Naive thymus-derived CD4-positive, alpha-beta T cell (primary cell): ENCODE measurements at regions not wholly inside any gene's neighbourhood (a gene's known extent, or its start where the extent isn't known, plus 50 kb on each side); places are given as distances from the start of the nearest gene placed in this dataset.
"Not testable (repeated sequence)": the region's sequence is repeated elsewhere in the genome, so short reads cannot be mapped to it uniquely, and the experiment has no call there.

ENCODE experiments used
- ATAC-seq: fragments of 150-1000 bp; cut with Tn5 transposase; 2 replicates; pipeline ENCODE4 v1.10.0; 2021; ENCODE audit warnings: mild to moderate bottlenecking, moderate library complexity
- CTCF ChIA-PET: fragments of 350-600 bp; sonication (Branson Sonifier 250); formaldehyde crosslinking; loops from one replicate; lab custom pipeline; 2021; ENCODE audit warnings: antibody characterized with exemption; lab: Charles Lee
- POLR2A ChIA-PET: fragments of 350-600 bp; sonication (Branson Sonifier 250); formaldehyde crosslinking; loops from one replicate; lab custom pipeline; 2021; ENCODE audit warnings: antibody characterized with exemption, inconsistent platforms; lab: Charles Lee
- DNase-seq, 9 donors: peaks; one replicate each; pipeline versions ENCODE4 v3.0.0 to v3.0.0-alpha.2; 2020 to 2022; ENCODE audit warnings: mixed read lengths in 1 of 9
- H3K27ac ChIP-seq: one replicate; pipeline ENCODE4 v1.7.0; 2013; ENCODE audit warnings: mild to moderate bottlenecking, low read depth, low read length, moderate library complexity
- H3K27me3 ChIP-seq, 2 donors: one replicate each; pipeline ENCODE4 v1.7.0; 2013; ENCODE audit warnings: low read length in 2 of 2, mild to moderate bottlenecking in 2 of 2, moderate library complexity in 2 of 2; ENCODE audit not compliant: control insufficient read depth in 2 of 2, insufficient read depth in 2 of 2
- H3K36me3 ChIP-seq, 3 experiments: 1 replicate in 2 of 3; 2 replicates in 1 of 3; pipeline ENCODE4 v1.7.0; 2013; ENCODE audit warnings: low read length in 3 of 3, mild to moderate bottlenecking in 3 of 3, moderate library complexity in 1 of 3; ENCODE audit not compliant: insufficient read depth in 3 of 3, control insufficient read depth in 2 of 3
- H3K4me1 ChIP-seq, 2 donors: one replicate each; pipeline ENCODE4 v1.7.0; 2013; ENCODE audit warnings: low read length in 2 of 2, mild to moderate bottlenecking in 2 of 2, moderate library complexity in 1 of 2; ENCODE audit not compliant: control insufficient read depth in 2 of 2, insufficient read depth in 2 of 2
- H3K4me3 ChIP-seq: 2 replicates; pipeline ENCODE4 v1.7.0; 2013; ENCODE audit warnings: mild to moderate bottlenecking, low read length
- H3K9me3 ChIP-seq, 3 experiments: 1 replicate in 2 of 3; 2 replicates in 1 of 3; pipeline ENCODE4 v1.7.0; 2013; ENCODE audit warnings: low read length in 3 of 3; ENCODE audit not compliant: control insufficient read depth in 2 of 3
- H3K27ac Mint-ChIP-seq, 9 donors: one replicate each; pipeline ENCODE4 v1.8.0; 2020 to 2022; ENCODE audit warnings: mixed read lengths in 9 of 9, mild to moderate bottlenecking in 8 of 9, moderate library complexity in 5 of 9, inconsistent platforms in 2 of 9
- H3K27me3 Mint-ChIP-seq, 5 donors: one replicate each; pipeline ENCODE4 v1.8.0; 2021 to 2022; ENCODE audit warnings: mixed read lengths in 5 of 5, mild to moderate bottlenecking in 1 of 5
- H3K36me3 Mint-ChIP-seq, 5 donors: one replicate each; pipeline ENCODE4 v1.8.0; 2020 to 2022; ENCODE audit warnings: mixed read lengths in 5 of 5, mild to moderate bottlenecking in 3 of 5, inconsistent platforms in 1 of 5
- H3K4me1 Mint-ChIP-seq, 7 donors: one replicate each; pipeline ENCODE4 v1.8.0; 2020 to 2022; ENCODE audit warnings: mixed read lengths in 7 of 7, mild to moderate bottlenecking in 3 of 7, inconsistent platforms in 1 of 7
- H3K4me3 Mint-ChIP-seq, 10 donors: one replicate each; pipeline ENCODE4 v1.8.0; 2020 to 2022; ENCODE audit warnings: mild to moderate bottlenecking in 10 of 10, mixed read lengths in 10 of 10, moderate library complexity in 6 of 10, inconsistent platforms in 2 of 10
- H3K9me3 Mint-ChIP-seq, 11 donors: one replicate each; pipeline ENCODE4 v1.8.0; 2020 to 2022; ENCODE audit warnings: mixed read lengths in 11 of 11, mild to moderate bottlenecking in 4 of 11, inconsistent platforms in 1 of 11, moderate library complexity in 1 of 11
- intact Hi-C, 2 donors: fragments of 100-400 bp; cut with micrococcal nuclease; formaldehyde crosslinking; loops; one replicate each; pipeline ENCODE4 v1.15.1; 2023

GRCh38 chr4:117599393-117599792, 434.9 kb upstream of the NDST3 start:
- intact Hi-C loops, H3K36me3 ChIP-seq, H3K4me3 Mint-ChIP-seq, H3K9me3 ChIP-seq, H3K27me3 Mint-ChIP-seq, H3K27me3 ChIP-seq, CTCF ChIA-PET, H3K9me3 Mint-ChIP-seq, H3K36me3 Mint-ChIP-seq, H3K4me1 Mint-ChIP-seq, H3K27ac ChIP-seq, DNase-seq, H3K4me3 ChIP-seq, H3K4me1 ChIP-seq, POLR2A ChIA-PET, H3K27ac Mint-ChIP-seq, ATAC-seq: not testable (repeated sequence)

- H3K36me3 Mint-ChIP-seq, H3K36me3 ChIP-seq, H3K4me1 Mint-ChIP-seq, H3K4me3 ChIP-seq, H3K27ac Mint-ChIP-seq, CTCF ChIA-PET, H3K27ac ChIP-seq, H3K4me3 Mint-ChIP-seq, H3K9me3 ChIP-seq, ATAC-seq, H3K9me3 Mint-ChIP-seq, H3K27me3 Mint-ChIP-seq, POLR2A ChIA-PET, intact Hi-C loops, H3K4me1 ChIP-seq, DNase-seq, H3K27me3 ChIP-seq: not testable (repeated sequence)
These were observed 433.4 kb upstream of the NDST3 start for GRCh38 chr4:117600936-117601335.

- no peaks in the 10 kb centered on the region for H3K36me3 Mint-ChIP-seq
- Histone ChIP-seq H3K4me1 (no peaks in the 10 kb centered on the region), H3K9me3 (peaks cover 0 to 6% (median 0%) of the 10 kb centered on the region in 3 experiments), H3K36me3 (no peaks in the 10 kb centered on the region), H3K27ac (no peak overlapping the region), H3K4me3 (no peak overlapping the region), H3K27me3 (no peaks in the 10 kb centered on the region)
- no peak overlapping the region for H3K27ac Mint-ChIP-seq
- peaks cover 0 to 37% (median 12%) of the 10 kb centered on the region in 11 donors for H3K9me3 Mint-ChIP-seq
- intact Hi-C loops: no loop called here
- H3K4me3 Mint-ChIP-seq: no peak overlapping the region
- ChIA-PET CTCF (no interaction called here), POLR2A (no interaction called here)
- no peak for DNase-seq
- H3K4me1 Mint-ChIP-seq: no peaks in the 10 kb centered on the region
- no peak for ATAC-seq
- H3K27me3 Mint-ChIP-seq: no peaks in the 10 kb centered on the region
These were observed 423.5 kb upstream of the NDST3 start for GRCh38 chr4:117610706-117611308.

- DNase-seq (no peak), ATAC-seq (no peak)
- peaks cover 0 to 27% (median 3%) of the 10 kb centered on the region in 11 donors for H3K9me3 Mint-ChIP-seq
- no peak overlapping the region for H3K27ac Mint-ChIP-seq
- H3K36me3 Mint-ChIP-seq: no peaks in the 10 kb centered on the region
- ChIA-PET CTCF (no interaction called here), POLR2A (no interaction called here)
- no peak overlapping the region for H3K27ac ChIP-seq
- no peaks in the 10 kb centered on the region for H3K4me1 ChIP-seq
- no peaks in the 10 kb centered on the region for H3K27me3 Mint-ChIP-seq
- no peaks in the 10 kb centered on the region for H3K4me1 Mint-ChIP-seq
- intact Hi-C loops: no loop called here
- no peak overlapping the region for H3K4me3 ChIP-seq
- no peaks in the 10 kb centered on the region for H3K9me3 ChIP-seq
- no peaks in the 10 kb centered on the region for H3K36me3 ChIP-seq
- no peaks in the 10 kb centered on the region for H3K27me3 ChIP-seq
- no peak overlapping the region for H3K4me3 Mint-ChIP-seq
These were observed 412.6 kb upstream of the NDST3 start for GRCh38 chr4:117621673-117622072.

GRCh38 chr4:117623326-117623725, 411.0 kb upstream of the NDST3 start:
- no peak for DNase-seq
- H3K27ac ChIP-seq: no peak overlapping the region
- intact Hi-C loops: no loop called here

GRCh38 chr4:117626664-117627063, 407.6 kb upstream of the NDST3 start:
- ATAC-seq (no peak), DNase-seq (no peak)
- no peaks in the 10 kb centered on the region for H3K27me3 ChIP-seq
- Mint-ChIP-seq H3K36me3 (no peaks in the 10 kb centered on the region), H3K4me1 (no peaks in the 10 kb centered on the region), H3K27me3 (no peaks in the 10 kb centered on the region), H3K4me3 (no peak overlapping the region), H3K27ac (no peak overlapping the region), H3K9me3 (peaks cover 0 to 11% (median 1%) of the 10 kb centered on the region in 11 donors)
- no peaks in the 10 kb centered on the region for H3K36me3 ChIP-seq
- ChIA-PET POLR2A (no interaction called here), CTCF (no interaction called here)
- H3K4me3 ChIP-seq: no peak overlapping the region
- no peaks in the 10 kb centered on the region for H3K9me3 ChIP-seq
- no peak overlapping the region for H3K27ac ChIP-seq
- no peaks in the 10 kb centered on the region for H3K4me1 ChIP-seq
- intact Hi-C loops: no loop called here

More at GRCh38 chr4:117623326-117623725, 411.0 kb upstream of the NDST3 start:
- Histone ChIP-seq H3K36me3 (no peaks in the 10 kb centered on the region), H3K9me3 (no peaks in the 10 kb centered on the region), H3K4me1 (no peaks in the 10 kb centered on the region), H3K27me3 (no peaks in the 10 kb centered on the region), H3K4me3 (no peak overlapping the region)
- Mint-ChIP-seq H3K36me3 (no peaks in the 10 kb centered on the region), H3K27me3 (no peaks in the 10 kb centered on the region), H3K27ac (no peak overlapping the region), H3K4me1 (no peaks in the 10 kb centered on the region), H3K4me3 (no peak overlapping the region), H3K9me3 (peaks cover 0 to 20% (median 2%) of the 10 kb centered on the region in 11 donors)
- no peak for ATAC-seq
- POLR2A ChIA-PET: no interaction called here
- CTCF ChIA-PET: no interaction called here

- DNase-seq (no peak), ATAC-seq (no peak)
- Mint-ChIP-seq H3K4me1 (no peaks in the 10 kb centered on the region), H3K36me3 (no peaks in the 10 kb centered on the region), H3K9me3 (peaks cover 0 to 6% (median 0%) of the 10 kb centered on the region in 11 donors), H3K4me3 (no peak overlapping the region), H3K27me3 (no peaks in the 10 kb centered on the region), H3K27ac (no peak overlapping the region)
- Histone ChIP-seq H3K27me3 (no peaks in the 10 kb centered on the region), H3K36me3 (no peaks in the 10 kb centered on the region), H3K9me3 (no peaks in the 10 kb centered on the region), H3K4me3 (no peak overlapping the region), H3K27ac (no peak overlapping the region), H3K4me1 (no peaks in the 10 kb centered on the region)
- intact Hi-C loops: no loop called here
- POLR2A ChIA-PET: no interaction called here
- CTCF ChIA-PET: no interaction called here
These were observed 399.6 kb upstream of the NDST3 start for GRCh38 chr4:117634716-117635115.
